HepG2 (cell line): ENCODE measurements at regions not wholly inside any gene's neighbourhood (a gene's known extent, or its start where the extent isn't known, plus 50 kb on each side); places are given as distances from the start of the nearest gene placed in this dataset.

ENCODE experiments used
- ATAC-seq: fragments of 200-7000 bp; cut with Tn5 transposase; 3 replicates; pipeline ENCODE4 v1.9.1; 2020; ENCODE audit warnings: mild to moderate bottlenecking, moderate library complexity
- BruUV-seq: library from RNA; stranded (reverse); fragments of 400-500 nt; replicated peaks from 2 replicates; lab custom pipeline; 2021; lab: Mats Ljungman, UMichigan
- CTCF ChIA-PET: fragments of 300-600 bp; formaldehyde crosslinking; extraction: SDS; loops from one replicate; lab custom pipeline; 2021; ENCODE audit warnings: low total read pairs, inconsistent platforms, low intra/inter-chr PET ratio; lab: Yijun Ruan, JAX
- POLR2A ChIA-PET: fragments of 350-600 bp; sonication (Branson Sonifier 250); formaldehyde crosslinking; loops from one replicate; lab custom pipeline; 2020; ENCODE audit warnings: antibody characterized with exemption, inconsistent platforms; lab: Yijun Ruan, JAX
- DNase-seq: peaks from one replicate; pipeline ENCODE4 v3.0.0-alpha.2; 2015; ENCODE audit warnings: low spot score
- FAIRE-seq: peaks from 3 replicates; lab custom pipeline; 2011; peaks lifted over from hg19 to GRCh38; lab: Jason Lieb, UNC
- H2AFZ ChIP-seq: one replicate; pipeline ENCODE4 v1.6.1; 2011; ENCODE audit warnings: low read length, inconsistent platforms
- H3K27ac ChIP-seq: fragments of 300-600 bp; 3 replicates; pipeline ENCODE4 v1.8.0; 2011; ENCODE audit warnings: mixed run types, mild to moderate bottlenecking, mixed read lengths, low read length, inconsistent platforms; ENCODE audit not compliant: insufficient read depth; ENCODE audit errors: extremely low read length
- H3K27me3 ChIP-seq, 2 experiments: fragments of 200-600 bp in 1 of 2; 2 replicates in 1 of 2; 3 replicates in 1 of 2; pipeline versions ENCODE4 v1.6.0 to v1.8.0; 2011; ENCODE audit warnings: low read length in 2 of 2, mild to moderate bottlenecking in 2 of 2, moderate library complexity in 2 of 2, inconsistent platforms in 1 of 2; ENCODE audit not compliant: insufficient read depth in 2 of 2, control insufficient read depth in 1 of 2
- H3K36me3 ChIP-seq, 2 experiments: fragments of 200-600 bp in 1 of 2; replicated peaks in 1 of 2; 2 replicates in 1 of 2; 3 replicates in 1 of 2; pipeline versions ENCODE4 v1.5.1 to v1.8.0; 2011; ENCODE audit warnings: low read length in 2 of 2, inconsistent platforms in 1 of 2; ENCODE audit not compliant: insufficient read depth in 2 of 2, control insufficient read depth in 1 of 2
- H3K4me1 ChIP-seq: 2 replicates; pipeline ENCODE4 v1.5.1; 2012; ENCODE audit warnings: low read length, inconsistent platforms; ENCODE audit not compliant: insufficient read depth
- H3K4me2 ChIP-seq: 2 replicates; pipeline ENCODE4 v1.6.0; 2011; ENCODE audit warnings: low read depth, low read length, inconsistent platforms
- H3K4me3 ChIP-seq, 3 experiments: fragments of 200-600 bp in 1 of 3; sonication (generic), shearing (Covaris generic) in 1 of 3; replicated peaks in 1 of 3; 2 replicates each; pipeline ENCODE4 v1.5.1; 2011 to 2016; ENCODE audit warnings: low read length in 3 of 3, inconsistent platforms in 2 of 3, low read depth in 2 of 3, mild to moderate bottlenecking in 2 of 3, control low read depth in 1 of 3, mixed read lengths in 1 of 3; ENCODE audit not compliant: insufficient read depth in 1 of 3
- H3K79me2 ChIP-seq: one replicate; pipeline ENCODE4 v1.6.1; 2011; ENCODE audit warnings: low read length, inconsistent platforms; ENCODE audit not compliant: insufficient read depth
- H3K9ac ChIP-seq: 2 replicates; pipeline ENCODE4 v1.6.0; 2011; ENCODE audit warnings: mild to moderate bottlenecking, low read depth, low read length, inconsistent platforms; ENCODE audit not compliant: insufficient read depth
- H3K9me3 ChIP-seq: 2 replicates; pipeline ENCODE4 v1.5.1; 2012; ENCODE audit warnings: mild to moderate bottlenecking, low read length
- H4K20me1 ChIP-seq: 2 replicates; pipeline ENCODE4 v1.6.0; 2011; ENCODE audit warnings: inconsistent platforms, mild to moderate bottlenecking, low read length, moderate library complexity; ENCODE audit not compliant: insufficient read depth
- ARNT ChIP-seq: fragments of 450-650 bp; IDR thresholded peaks from 2 replicates; pipeline ENCODE4 v1.6.1; 2017
- BRCA1 ChIP-seq: sonication (generic); formaldehyde crosslinking; IDR thresholded peaks from 2 replicates; pipeline ENCODE4 v1.4.0; 2020; ENCODE audit warnings: missing genetic modification reagents
- DMTF1 ChIP-seq: sonication (generic); formaldehyde crosslinking; IDR thresholded peaks from 2 replicates; pipeline ENCODE4 v1.4.0; 2020; ENCODE audit warnings: mild to moderate bottlenecking, missing genetic modification reagents
- HNRNPLL ChIP-seq: fragments of 200-400 bp; formaldehyde crosslinking; IDR thresholded peaks from 2 replicates; pipeline ENCODE4 v1.6.1; 2017; ENCODE audit warnings: mild to moderate bottlenecking, low read depth, low read length; ENCODE audit not compliant: poor library complexity, severe bottlenecking
- HOXA9 ChIP-seq: sonication (generic); formaldehyde crosslinking; IDR thresholded peaks from 2 replicates; pipeline ENCODE4 v1.8.1; 2022; ENCODE audit warnings: missing genetic modification reagents, mild to moderate bottlenecking, moderate library complexity, borderline replicate concordance
- MIER3 ChIP-seq: IDR thresholded peaks from 2 replicates; pipeline ENCODE4 v1.6.1; 2016; ENCODE audit warnings: missing compliant biosample characterization, borderline replicate concordance
- NR1H2 ChIP-seq: sonication (generic); formaldehyde crosslinking; IDR thresholded peaks from 2 replicates; pipeline ENCODE4 v1.8.1; 2022; ENCODE audit warnings: low read depth, missing genetic modification reagents, borderline replicate concordance
- NR2C2 ChIP-seq: sonication (generic); formaldehyde crosslinking; IDR thresholded peaks from 2 replicates; pipeline ENCODE4 v1.4.0; 2020; ENCODE audit warnings: missing genetic modification reagents, mild to moderate bottlenecking, moderate library complexity, borderline replicate concordance
- REL ChIP-seq: sonication (generic); formaldehyde crosslinking; conservative IDR thresholded peaks from 2 replicates; pipeline ENCODE4 v1.8.0; 2022; ENCODE audit warnings: mild to moderate bottlenecking, missing genetic modification reagents, moderate library complexity
- RFXANK ChIP-seq: IDR thresholded peaks from 2 replicates; pipeline ENCODE4 v1.6.1; 2016
- SIX1 ChIP-seq: sonication (generic); formaldehyde crosslinking; IDR thresholded peaks from 2 replicates; pipeline ENCODE4 v1.4.0; 2020; ENCODE audit warnings: missing genetic modification reagents, borderline replicate concordance
- TAF1 ChIP-seq: sonication (generic); formaldehyde crosslinking; IDR thresholded peaks from 2 replicates; pipeline ENCODE4 v1.4.0; 2020; ENCODE audit warnings: missing genetic modification reagents
- TCF7 ChIP-seq: sonication (generic); IDR thresholded peaks from 2 replicates; pipeline ENCODE4 v1.6.1; 2016; ENCODE audit warnings: antibody characterized with exemption, low read depth
- TMF1 ChIP-seq: sonication (generic); formaldehyde crosslinking; IDR thresholded peaks from 2 replicates; pipeline ENCODE4 v1.8.1; 2022; ENCODE audit warnings: low read depth, missing genetic modification reagents
- ZKSCAN1 ChIP-seq: fragments of 150-350 bp; IDR thresholded peaks from 2 replicates; pipeline ENCODE4 v1.6.1; 2014; ENCODE audit warnings: low read length
- ZNF205 ChIP-seq: IDR thresholded peaks from 2 replicates; pipeline ENCODE4 v1.6.1; 2018; ENCODE audit warnings: missing biosample characterization, missing genetic modification reagents
- ZNF275 ChIP-seq: sonication (generic); formaldehyde crosslinking; IDR thresholded peaks from 2 replicates; pipeline ENCODE4 v1.8.0; 2022; ENCODE audit warnings: missing genetic modification reagents, mild to moderate bottlenecking, inconsistent platforms, borderline replicate concordance
- ZNF282 ChIP-seq: fragments of 450-650 bp; IDR thresholded peaks from 2 replicates; pipeline ENCODE4 v1.6.1; 2018; ENCODE audit not compliant: partially characterized antibody
- ZNF441 ChIP-seq: sonication (generic); formaldehyde crosslinking; IDR thresholded peaks from 2 replicates; pipeline ENCODE4 v1.7.0; 2021; ENCODE audit warnings: missing genetic modification reagents, borderline replicate concordance
- in situ Hi-C: cut with HindIII; loops from 2 replicates; pipeline ENCODE4 v1.10.0; 2017; ENCODE audit warnings: low pct_unique_long_range_greater_than_20kb; ENCODE audit not compliant: extremely low pct_ligation_motif_present
- intact Hi-C: fragments of 100-400 bp; cut with micrococcal nuclease; formaldehyde crosslinking; loops from one replicate; pipeline ENCODE4 v1.10.0; 2022; ENCODE audit not compliant: unreplicated experiment

DNA sequence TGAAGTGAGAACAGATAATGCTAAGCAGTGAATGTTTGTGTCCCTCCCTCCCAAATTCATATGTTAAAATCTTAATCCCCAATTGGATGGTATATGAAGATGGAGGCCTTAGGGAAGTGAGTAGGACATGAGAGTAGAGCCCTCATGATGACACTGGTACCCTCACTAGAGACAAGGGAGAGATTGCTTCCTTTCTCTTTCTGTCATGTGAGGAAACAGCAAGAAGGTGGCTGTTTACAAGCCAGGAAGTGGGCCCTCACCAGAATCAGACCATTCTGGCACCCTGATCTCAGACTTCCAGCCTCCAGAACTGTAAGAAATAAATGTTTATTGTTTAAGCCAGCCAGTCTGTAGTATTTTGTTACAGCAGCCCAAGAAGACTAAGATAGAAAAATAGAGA is 209.5 kb downstream of the SATB1 start:
- intact Hi-C loops: no loop called here
- H3K79me2 ChIP-seq: no peaks in the 10 kb centered on the region
- H2AFZ ChIP-seq: no peak overlapping the region
- H3K9me3 ChIP-seq: no peaks in the 10 kb centered on the region
- no peak overlapping the region for H3K9ac ChIP-seq
- FAIRE-seq (no peak), ATAC-seq (no peak), DNase-seq (no peak)
- TF ChIP-seq RFXANK (CRISPR knock-in tag) (no peak), MIER3 (CRISPR knock-in tag) (no peak), TAF1 (CRISPR knock-in tag) (no peak), TMF1 (CRISPR knock-in tag) (no peak), SIX1 (CRISPR knock-in tag) (no peak), ZNF275 (CRISPR knock-in tag) (no peak), TCF7 (no peak), HOXA9 (CRISPR knock-in tag) (no peak), BRCA1 (no peak), ARNT (no peak), ZKSCAN1 (no peak), ZNF441 (no peak), NR2C2 (CRISPR knock-in tag) (no peak), ZNF282 (no peak), ZNF205 (no peak), NR1H2 (no peak), REL (CRISPR knock-in tag) (no peak), HNRNPLL (no peak), DMTF1 (no peak)
- H3K27me3 ChIP-seq: no peaks in the 10 kb centered on the region; a peak in 1 of 5 replicates
- H3K4me3 ChIP-seq: no peak overlapping the region
- no peaks in the 10 kb centered on the region for H3K36me3 ChIP-seq
- H3K27ac ChIP-seq: no peak overlapping the region
- BruUV-seq: no TSS peak
- in situ Hi-C loops: no loop called here
- CTCF ChIA-PET: no interaction called here
- POLR2A ChIA-PET: no interaction called here
- no peaks in the 10 kb centered on the region for H4K20me1 ChIP-seq
- no peak overlapping the region for H3K4me2 ChIP-seq
- no peaks in the 10 kb centered on the region for H3K4me1 ChIP-seq
